Chondrocyte (in vitro differentiated cells): ENCODE measurements at regions not wholly inside any gene's neighbourhood (a gene's known extent, or its start where the extent isn't known, plus 50 kb on each side); places are given as distances from the start of the nearest gene placed in this dataset.

Experiments
- DNase-seq: peaks from one replicate; pipeline ENCODE4 v3.0.0; 2021; ENCODE audit warnings: mixed read lengths, low spot score
- H3K27ac Mint-ChIP-seq: one replicate; pipeline ENCODE4 v1.8.0; 2021; ENCODE audit warnings: mild to moderate bottlenecking, moderate library complexity, mixed read lengths; ENCODE audit not compliant: unreplicated experiment
- H3K27me3 Mint-ChIP-seq: 2 replicates; pipeline ENCODE4 v1.8.0; 2021; ENCODE audit warnings: low read depth, mixed read lengths
- H3K36me3 Mint-ChIP-seq: 2 replicates; pipeline ENCODE4 v1.8.0; 2021; ENCODE audit warnings: low read depth, mixed read lengths
- H3K4me1 Mint-ChIP-seq: 2 replicates; pipeline ENCODE4 v1.8.0; 2021; ENCODE audit warnings: low read depth, mild to moderate bottlenecking, mixed read lengths
- H3K4me3 Mint-ChIP-seq: one replicate; pipeline ENCODE4 v1.8.0; 2021; ENCODE audit warnings: mild to moderate bottlenecking, moderate library complexity, mixed read lengths; ENCODE audit not compliant: unreplicated experiment
- H3K9me3 Mint-ChIP-seq: 2 replicates; pipeline ENCODE4 v1.8.0; 2021; ENCODE audit warnings: low read depth, mixed read lengths
- TF ChIP-seq, protein P1 (sequence below): fragments of 200-600 bp; sonication (generic); IDR thresholded peaks from 2 replicates; pipeline ENCODE4 v1.5.0; 2021; ENCODE audit warnings: antibody characterized with exemption, mild to moderate bottlenecking, moderate library complexity

- no peaks in the 10 kb centered on the region for H3K36me3 Mint-ChIP-seq
Measured at GRCh38 chr2:217475791-217476190, 527.0 kb downstream of the TNS1 start.

DNA sequence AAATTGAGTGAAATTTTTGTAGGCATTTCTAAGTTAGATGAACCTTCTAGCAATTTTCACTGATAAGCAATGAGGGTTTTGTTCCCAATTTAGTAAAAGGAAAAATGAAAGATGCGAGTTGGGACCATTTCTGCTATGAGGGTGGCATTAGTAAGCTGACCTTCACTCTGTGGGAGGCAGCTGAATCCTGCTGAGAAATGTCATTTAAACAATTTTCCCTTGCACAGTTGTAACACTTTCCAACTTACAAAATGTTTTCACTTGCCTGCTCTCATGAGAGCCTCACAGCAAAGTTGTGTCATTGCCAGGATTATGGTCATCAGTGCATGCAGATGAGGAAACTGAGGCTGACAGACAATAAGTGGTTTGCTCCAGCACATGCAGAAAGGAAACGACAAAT lies 527.7 kb downstream of the TNS1 start:
- Mint-ChIP-seq H3K4me3 (no peak overlapping the region), H3K27me3 (no peaks in the 10 kb centered on the region), H3K27ac (no peak overlapping the region), H3K36me3 (no peaks in the 10 kb centered on the region), H3K4me1 (peaks cover 34% of the 10 kb centered on the region), H3K9me3 (no peaks in the 10 kb centered on the region)
- DNase-seq = no peak
- TF ChIP-seq, protein P1, sequence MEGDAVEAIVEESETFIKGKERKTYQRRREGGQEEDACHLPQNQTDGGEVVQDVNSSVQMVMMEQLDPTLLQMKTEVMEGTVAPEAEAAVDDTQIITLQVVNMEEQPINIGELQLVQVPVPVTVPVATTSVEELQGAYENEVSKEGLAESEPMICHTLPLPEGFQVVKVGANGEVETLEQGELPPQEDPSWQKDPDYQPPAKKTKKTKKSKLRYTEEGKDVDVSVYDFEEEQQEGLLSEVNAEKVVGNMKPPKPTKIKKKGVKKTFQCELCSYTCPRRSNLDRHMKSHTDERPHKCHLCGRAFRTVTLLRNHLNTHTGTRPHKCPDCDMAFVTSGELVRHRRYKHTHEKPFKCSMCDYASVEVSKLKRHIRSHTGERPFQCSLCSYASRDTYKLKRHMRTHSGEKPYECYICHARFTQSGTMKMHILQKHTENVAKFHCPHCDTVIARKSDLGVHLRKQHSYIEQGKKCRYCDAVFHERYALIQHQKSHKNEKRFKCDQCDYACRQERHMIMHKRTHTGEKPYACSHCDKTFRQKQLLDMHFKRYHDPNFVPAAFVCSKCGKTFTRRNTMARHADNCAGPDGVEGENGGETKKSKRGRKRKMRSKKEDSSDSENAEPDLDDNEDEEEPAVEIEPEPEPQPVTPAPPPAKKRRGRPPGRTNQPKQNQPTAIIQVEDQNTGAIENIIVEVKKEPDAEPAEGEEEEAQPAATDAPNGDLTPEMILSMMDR = no peak

More at GRCh38 chr2:217475791-217476190, 527.0 kb downstream of the TNS1 start:
- no peak for DNase-seq
- TF ChIP-seq, protein P1 = no peak
- Mint-ChIP-seq H3K4me1 (peaks cover 34% of the 10 kb centered on the region), H3K4me3 (no peak overlapping the region), H3K27ac (no peak overlapping the region), H3K27me3 (no peaks in the 10 kb centered on the region), H3K9me3 (no peaks in the 10 kb centered on the region)

DNA sequence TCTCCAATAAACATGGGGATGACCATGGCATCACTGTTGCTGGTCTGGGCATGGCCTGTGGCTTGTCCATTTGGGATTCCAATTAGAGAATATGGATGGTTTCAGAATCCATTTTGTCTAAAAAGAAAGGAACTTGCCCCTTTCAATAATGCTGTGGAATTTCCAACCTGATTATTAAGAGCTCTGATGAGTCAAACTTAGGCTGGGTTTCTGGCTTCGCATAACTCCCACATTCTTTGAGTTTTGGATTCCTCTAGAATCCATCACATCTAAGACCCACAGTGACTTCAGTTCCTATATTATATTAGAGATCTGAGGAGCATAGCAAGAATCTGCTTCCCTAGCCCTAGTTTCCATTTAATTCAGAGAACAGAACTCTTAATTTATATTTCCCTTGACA lies 531.5 kb downstream of the TNS1 start:
- no peak overlapping the region for H3K27ac Mint-ChIP-seq
- no peak for DNase-seq
- no peaks in the 10 kb centered on the region for H3K36me3 Mint-ChIP-seq
- H3K27me3 Mint-ChIP-seq = no peaks in the 10 kb centered on the region
- H3K4me3 Mint-ChIP-seq = no peak overlapping the region
- peaks cover 34% of the 10 kb centered on the region for H3K4me1 Mint-ChIP-seq
- H3K9me3 Mint-ChIP-seq = no peaks in the 10 kb centered on the region
- TF ChIP-seq, protein P1 = no peak

GRCh38 chr2:217469203-217469810 lies 533.5 kb downstream of the TNS1 start:
- peaks cover 22% of the 10 kb centered on the region for H3K4me1 Mint-ChIP-seq
- no peaks in the 10 kb centered on the region for H3K27me3 Mint-ChIP-seq
- H3K27ac Mint-ChIP-seq = no peak overlapping the region
- no peak overlapping the region for H3K4me3 Mint-ChIP-seq
- no peak for DNase-seq
- no peaks in the 10 kb centered on the region for H3K9me3 Mint-ChIP-seq
- no peaks in the 10 kb centered on the region for H3K36me3 Mint-ChIP-seq
- TF ChIP-seq, protein P1 = no peak

DNA sequence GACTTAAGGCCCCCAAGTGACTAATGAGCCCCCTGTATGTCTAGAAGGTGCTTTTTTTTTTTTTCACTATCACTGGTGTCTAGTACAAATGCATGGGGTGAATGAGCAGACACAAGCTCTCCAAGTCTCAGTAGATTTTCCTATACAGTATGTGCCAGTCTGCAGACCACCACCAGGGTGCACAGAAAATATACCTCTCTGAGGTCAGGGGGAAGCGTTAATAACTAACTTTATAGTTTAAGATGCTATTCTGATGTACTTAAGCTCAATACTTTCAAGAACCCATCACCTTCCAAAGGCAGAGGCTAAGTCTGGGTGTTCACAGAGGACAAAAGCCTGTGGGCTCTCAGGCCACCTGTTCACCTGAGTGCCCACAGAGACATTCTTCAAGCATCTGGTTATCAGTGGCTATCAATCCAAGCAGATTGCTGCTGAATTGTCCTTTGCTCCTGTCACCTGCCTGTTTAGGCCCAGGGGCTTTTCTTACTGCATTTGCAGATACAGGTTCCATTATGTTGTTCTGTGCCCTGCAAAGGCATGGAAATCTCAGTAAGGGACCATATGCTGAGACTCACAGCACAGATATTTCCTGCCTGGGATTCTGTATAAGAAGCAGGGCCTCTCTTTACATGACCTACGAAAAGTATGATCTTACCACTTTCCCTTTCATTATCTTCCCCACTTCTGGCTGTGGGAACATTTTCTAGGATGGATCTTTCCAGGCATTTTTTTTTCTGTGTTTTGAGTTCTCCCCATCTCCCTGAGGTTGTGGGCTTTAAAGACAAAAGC lies 534.6 kb downstream of the TNS1 start:
- no peaks in the 10 kb centered on the region for H3K36me3 Mint-ChIP-seq
- peaks cover 18% of the 10 kb centered on the region for H3K4me1 Mint-ChIP-seq
- no peaks in the 10 kb centered on the region for H3K27me3 Mint-ChIP-seq
- TF ChIP-seq, protein P1 = no peak
- no peak overlapping the region for H3K27ac Mint-ChIP-seq
- no peaks in the 10 kb centered on the region for H3K9me3 Mint-ChIP-seq
- no peak for DNase-seq
- H3K4me3 Mint-ChIP-seq = no peak overlapping the region
